ENCODE measurements at regions not wholly inside any gene's neighbourhood (a gene's known extent, or its start where the extent isn't known, plus 50 kb on each side); places are given as distances from the start of the nearest gene placed in this dataset.

- Mint-ChIP-seq H3K4me3 (ENCODE audit: unreplicated experiment) (no peak overlapping the region), H3K9me3 (ENCODE audit: unreplicated experiment) (no peaks in the 10 kb centered on the region), H3K36me3 (ENCODE audit: insufficient read depth, unreplicated experiment) (no peaks in the 10 kb centered on the region), H3K27me3 (ENCODE audit: insufficient read depth, unreplicated experiment) (no peaks in the 10 kb centered on the region), H3K4me1 (ENCODE audit: low read depth, unreplicated experiment) (peaks cover 11% of the 10 kb centered on the region), H3K27ac (ENCODE audit: unreplicated experiment) (no peak overlapping the region)
- ChIA-PET POLR2A (no interaction called here), CTCF (no interaction called here)
- H3K4me3 ChIP-seq (ENCODE audit: low read depth, low read length): no peak overlapping the region
- TF ChIP-seq CTCF (IDR thresholded peaks at IDR 0.05; ENCODE audit: insufficient read depth in 1 of 2, low read depth in 1 of 2, low read length in 1 of 2, severe bottlenecking in 1 of 2, unreplicated experiment in 1 of 2): no peak
- peaks cover 17% of the 10 kb centered on the region for H3K4me1 ChIP-seq
- intact Hi-C loops (cut with micrococcal nuclease; ENCODE audit: unreplicated experiment): no loop called here
- BruUV-seq (replicated peaks): no TSS peak
- H3K36me3 ChIP-seq (ENCODE audit: control insufficient read depth, insufficient read depth, low read length): no peaks in the 10 kb centered on the region
- DNase-seq: no peak
- H3K27me3 ChIP-seq (replicated peaks; ENCODE audit: control insufficient read depth, insufficient read depth, low read length): no peaks in the 10 kb centered on the region
- H3K9me3 ChIP-seq: no peaks in the 10 kb centered on the region
These were observed 81.0 kb upstream of the INSIG1 start for GRCh38 chr7:155216475-155217272.

- no peaks in the 10 kb centered on the region for H3K36me3 ChIP-seq (ENCODE audit: control insufficient read depth, insufficient read depth, low read length)
- no peak for TF ChIP-seq CTCF (IDR thresholded peaks at IDR 0.05; ENCODE audit: insufficient read depth in 1 of 2, low read depth in 1 of 2, low read length in 1 of 2, severe bottlenecking in 1 of 2, unreplicated experiment in 1 of 2)
- no peaks in the 10 kb centered on the region for H3K27me3 Mint-ChIP-seq (ENCODE audit: insufficient read depth, unreplicated experiment)
- H3K4me3 Mint-ChIP-seq (ENCODE audit: unreplicated experiment): no peak overlapping the region
- H3K27ac Mint-ChIP-seq (ENCODE audit: unreplicated experiment): no peak overlapping the region
- intact Hi-C loops (cut with micrococcal nuclease; ENCODE audit: unreplicated experiment): no loop called here
- H3K9me3 ChIP-seq: no peaks in the 10 kb centered on the region
- H3K36me3 Mint-ChIP-seq (ENCODE audit: insufficient read depth, unreplicated experiment): no peaks in the 10 kb centered on the region
- H3K4me1 Mint-ChIP-seq (ENCODE audit: low read depth, unreplicated experiment): peaks cover 11% of the 10 kb centered on the region
- POLR2A ChIA-PET: no interaction called here
- no peaks in the 10 kb centered on the region for H3K9me3 Mint-ChIP-seq (ENCODE audit: unreplicated experiment)
- H3K27me3 ChIP-seq (replicated peaks; ENCODE audit: control insufficient read depth, insufficient read depth, low read length): no peaks in the 10 kb centered on the region
- no peak overlapping the region for H3K4me3 ChIP-seq (ENCODE audit: low read depth, low read length)
- H3K4me1 ChIP-seq: peaks cover 17% of the 10 kb centered on the region
- DNase-seq: no peak
- CTCF ChIA-PET: no interaction called here
- no TSS peak for BruUV-seq (replicated peaks)
These were observed 80.0 kb upstream of the INSIG1 start for GRCh38 chr7:155217634-155218033.

- H3K27ac Mint-ChIP-seq (ENCODE audit: unreplicated experiment): no peak overlapping the region
- Histone ChIP-seq H3K27me3 (replicated peaks; ENCODE audit: control insufficient read depth, insufficient read depth, low read length) (no peaks in the 10 kb centered on the region), H3K9me3 (no peaks in the 10 kb centered on the region), H3K36me3 (ENCODE audit: control insufficient read depth, insufficient read depth, low read length) (no peaks in the 10 kb centered on the region), H3K4me1 (peaks cover 19% of the 10 kb centered on the region), H3K4me3 (ENCODE audit: low read depth, low read length) (no peak overlapping the region)
- no peaks in the 10 kb centered on the region for H3K27me3 Mint-ChIP-seq (ENCODE audit: insufficient read depth, unreplicated experiment)
- intact Hi-C loops (cut with micrococcal nuclease; ENCODE audit: unreplicated experiment): no loop called here
- no TSS peak for BruUV-seq (replicated peaks)
- no peak overlapping the region for H3K4me3 Mint-ChIP-seq (ENCODE audit: unreplicated experiment)
- DNase-seq: no peak
- no peaks in the 10 kb centered on the region for H3K9me3 Mint-ChIP-seq (ENCODE audit: unreplicated experiment)
- no peak for TF ChIP-seq CTCF (IDR thresholded peaks at IDR 0.05; ENCODE audit: insufficient read depth in 1 of 2, low read depth in 1 of 2, low read length in 1 of 2, severe bottlenecking in 1 of 2, unreplicated experiment in 1 of 2)
- CTCF ChIA-PET: interaction anchor here (0.6 to 0.9 kb wide), 2 partner anchors 54 to 127 kb away, joined by 4 read pairs; no protein-coding TSS in a partner anchor
- peaks cover 12% of the 10 kb centered on the region for H3K4me1 Mint-ChIP-seq (ENCODE audit: low read depth, unreplicated experiment)
- H3K36me3 Mint-ChIP-seq (ENCODE audit: insufficient read depth, unreplicated experiment): no peaks in the 10 kb centered on the region
- POLR2A ChIA-PET: no interaction called here
These were observed 79.2 kb upstream of the INSIG1 start for GRCh38 chr7:155218276-155219153.
